ENCODE measurements at regions not wholly inside any gene's neighbourhood (a gene's known extent, or its start where the extent isn't known, plus 50 kb on each side); places are given as distances from the start of the nearest gene placed in this dataset.

DNA sequence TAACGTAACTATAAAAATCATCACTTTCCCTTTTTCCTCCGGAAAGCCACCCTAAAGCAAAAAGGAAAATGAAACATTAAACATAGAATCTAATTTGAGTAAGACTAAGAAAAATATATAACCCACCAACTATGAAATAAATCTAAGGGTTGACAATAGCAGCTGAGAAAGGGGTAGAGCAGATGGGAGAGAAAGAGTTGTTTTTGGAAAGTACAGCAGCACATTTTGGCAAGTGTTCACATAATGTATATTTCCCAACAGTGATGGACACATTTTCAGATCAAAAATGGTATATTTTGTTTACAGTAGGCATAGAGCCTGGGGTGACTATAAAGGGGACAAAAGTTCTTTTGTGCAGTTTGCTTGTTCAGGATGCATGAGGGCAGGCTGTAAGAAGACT is 1287.4 kb upstream of the B3GALT2 start:
- TF ChIP-seq GATA3 (IDR thresholded peaks at IDR 0.05; ENCODE audit: low read depth, low read length) (no peak), GATA2 (IDR thresholded peaks at IDR 0.05; ENCODE audit: low read depth, low read length) (no peak)
